IPS DF 4.7 (cell line): ENCODE measurements at regions not wholly inside any gene's neighbourhood (a gene's known extent, or its start where the extent isn't known, plus 50 kb on each side); places are given as distances from the start of the nearest gene placed in this dataset.

ENCODE experiments used
- DNase-seq: peaks from one replicate; pipeline ENCODE4 v3.0.0-alpha.2; 2013; ENCODE audit warnings: low spot score; ENCODE audit errors: extremely low read depth

DNA sequence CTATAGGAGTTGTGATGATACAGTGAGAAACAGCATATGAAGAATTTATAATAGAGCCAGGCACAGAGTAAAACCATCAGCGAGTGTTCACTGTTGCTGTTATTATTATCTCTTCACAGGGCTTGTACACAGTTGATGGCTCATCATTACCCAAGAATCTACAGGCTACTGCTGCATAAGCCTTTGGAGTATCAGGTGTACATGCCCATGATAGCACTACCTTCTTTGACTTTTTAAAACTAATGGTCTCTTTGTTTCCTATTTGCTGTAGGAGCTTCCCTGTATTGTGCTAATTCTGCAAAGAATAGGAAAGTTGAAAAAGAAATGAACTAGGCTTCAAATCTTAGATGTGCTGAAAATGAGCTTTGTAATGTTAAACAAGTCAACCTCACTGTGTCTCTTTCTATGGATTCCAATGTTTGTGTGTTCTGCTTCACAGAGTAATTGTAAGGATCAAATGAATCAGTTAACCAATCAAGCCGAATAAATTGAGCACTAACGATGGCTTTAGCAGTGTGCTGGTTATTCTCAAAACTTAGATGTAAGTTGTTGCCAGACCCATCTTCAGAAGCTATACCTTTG, 138.8 kb downstream of the TUSC7 start:
- DNase-seq, result no peak

DNA sequence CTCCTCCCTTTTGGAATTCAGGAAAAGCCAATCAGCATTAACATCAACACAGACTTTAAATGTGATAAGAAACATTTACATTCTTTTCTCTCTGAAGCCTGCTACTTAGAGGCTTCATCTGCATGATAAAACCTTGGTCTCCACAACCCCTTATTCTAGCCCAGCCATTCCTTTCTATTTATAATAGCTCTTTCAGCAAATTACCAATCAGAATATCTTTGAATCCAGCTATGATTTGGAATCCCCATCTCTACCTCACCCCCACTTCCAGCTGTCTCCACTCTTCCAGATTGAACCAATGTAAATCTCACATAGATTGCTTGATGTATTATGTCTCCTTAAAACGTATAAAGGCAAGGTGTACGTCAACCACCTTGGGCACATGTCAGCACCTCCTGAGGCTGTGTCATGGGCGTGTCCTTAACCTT, 139.7 kb downstream of the TUSC7 start:
- DNase-seq, result peak; percentile 56

DNA sequence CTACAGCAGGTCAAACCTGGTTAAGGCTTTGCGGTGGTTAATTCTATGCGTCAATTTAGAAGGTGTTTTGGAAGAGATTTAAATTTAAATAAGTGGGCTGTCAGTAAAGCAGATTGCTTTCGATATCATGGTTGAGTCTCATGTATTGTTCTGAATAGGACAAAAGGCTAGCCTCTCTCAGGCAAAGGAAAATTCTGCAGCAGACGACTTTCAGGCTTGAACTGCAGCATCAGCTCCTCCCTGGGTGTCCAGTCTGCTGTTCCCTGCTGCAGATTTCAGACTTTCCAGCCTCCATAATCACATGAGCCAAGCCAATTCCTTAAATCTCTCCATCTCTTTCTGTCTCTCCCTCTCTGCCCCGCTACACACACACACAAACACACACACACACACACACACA, 143.2 kb downstream of the TUSC7 start:
- no peak for DNase-seq

DNA sequence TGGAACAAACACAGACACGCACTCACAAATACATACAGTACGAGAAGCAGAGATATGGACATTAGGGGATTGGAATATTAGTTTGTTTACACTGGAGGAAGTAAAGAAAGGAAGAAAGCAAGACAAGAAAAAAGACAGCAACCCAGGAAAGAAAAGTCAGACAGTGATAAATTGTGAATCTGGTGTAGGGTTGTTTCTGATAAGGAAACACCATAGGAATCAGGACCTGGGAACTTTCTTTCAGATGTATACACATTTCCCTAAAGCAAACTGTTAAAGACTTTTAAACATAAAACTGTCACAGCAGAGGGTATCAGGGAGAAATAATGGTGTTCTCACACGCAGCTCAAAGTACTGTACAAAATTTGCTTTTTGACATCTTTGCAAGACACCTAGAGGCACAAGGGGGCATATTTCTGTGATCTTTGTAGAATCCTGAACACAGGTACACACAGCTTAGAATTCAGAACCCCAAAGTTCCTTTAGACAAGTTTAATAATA, 153.7 kb downstream of the TUSC7 start:
- no peak for DNase-seq

DNA sequence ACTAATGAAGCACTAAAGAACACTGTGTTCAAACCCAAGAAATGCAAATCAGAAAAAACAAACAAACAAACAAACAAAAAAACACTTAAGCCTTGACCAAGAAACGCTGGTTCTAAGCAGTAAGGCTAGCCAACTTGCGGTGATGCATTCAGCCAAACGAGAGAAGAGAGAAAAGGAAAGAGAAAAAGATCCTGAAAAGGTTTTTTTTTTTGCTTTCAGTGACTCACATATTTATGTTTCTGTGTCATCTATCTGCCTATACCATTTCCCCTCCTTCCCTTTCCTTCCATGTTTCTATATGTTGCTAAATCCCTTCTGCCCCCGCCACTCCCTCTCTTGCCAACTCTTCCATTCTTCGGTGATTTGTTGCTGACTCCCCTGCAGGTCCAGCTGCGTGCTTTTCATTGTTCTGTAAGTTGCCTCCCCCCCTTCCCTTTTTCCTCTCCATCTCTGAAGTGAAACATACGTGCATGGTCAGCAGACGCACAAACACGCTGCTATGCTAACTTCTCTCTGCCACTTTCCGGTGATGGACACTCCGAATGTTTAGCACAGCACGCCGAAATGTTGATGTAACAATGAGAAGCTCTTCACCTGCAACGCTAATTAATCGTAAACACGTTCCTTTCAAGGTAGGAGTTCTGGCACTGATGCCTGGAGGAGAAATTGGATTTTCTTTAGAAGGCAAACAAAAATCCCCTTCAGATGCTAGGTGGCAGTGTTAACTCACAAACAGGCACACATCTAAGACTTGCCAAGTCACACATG, 154.4 kb downstream of the TUSC7 start:
- DNase-seq, result peak; percentile 41

DNA sequence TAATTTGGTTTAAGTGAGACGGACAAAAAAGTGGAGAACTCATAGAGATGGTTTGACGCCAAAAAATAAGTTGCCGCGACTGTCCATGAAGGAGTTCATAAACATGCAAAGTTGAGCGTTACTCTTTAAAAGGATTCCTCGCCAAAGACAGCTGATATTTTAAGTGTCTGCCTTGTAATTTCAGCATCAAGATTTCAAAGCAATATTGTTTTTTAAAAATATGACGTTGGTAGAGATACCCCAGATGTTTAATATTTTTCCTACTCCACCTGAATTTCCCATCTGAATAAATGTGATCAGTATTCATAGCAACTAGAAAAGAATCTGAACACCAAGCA, 155.0 kb downstream of the TUSC7 start:
- no peak for DNase-seq

DNA sequence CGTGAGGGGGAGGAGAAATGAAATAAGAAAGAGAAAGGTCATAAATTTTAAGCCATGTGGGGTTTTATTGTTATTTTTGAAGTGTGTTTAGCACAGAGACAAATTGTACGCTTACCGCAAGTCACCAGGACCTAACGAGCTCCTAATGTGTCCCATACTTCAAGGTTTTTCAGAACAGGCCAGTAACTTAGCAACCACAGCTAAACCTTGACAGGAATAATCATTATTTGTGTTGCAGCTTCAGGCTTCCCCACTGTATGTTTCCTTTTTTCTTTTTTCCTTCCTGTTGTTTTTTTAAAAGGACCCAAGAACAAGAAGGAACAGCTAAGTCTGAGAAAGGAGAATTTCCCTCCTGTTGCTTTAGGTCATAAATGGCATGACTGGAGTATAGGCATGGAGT, 160.8 kb downstream of the TUSC7 start:
- no peak for DNase-seq

DNA sequence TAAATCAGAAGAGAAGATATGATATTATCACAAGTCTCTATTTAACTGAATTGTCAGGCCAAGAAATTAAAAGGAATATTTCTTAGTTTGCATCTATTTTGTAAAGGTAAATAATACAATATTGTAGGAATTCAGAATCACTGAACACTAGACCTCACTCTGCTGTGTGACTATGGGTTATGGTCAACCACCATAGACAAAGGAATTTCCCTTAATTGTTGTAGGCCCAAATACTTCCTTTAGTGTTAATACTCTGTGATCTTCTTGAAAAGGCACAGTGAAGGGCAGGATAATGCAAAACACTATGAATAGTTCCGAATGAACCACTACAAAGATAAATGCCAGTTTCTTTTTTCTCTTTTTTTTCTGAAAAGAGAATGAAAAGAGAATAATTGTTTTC, 162.3 kb downstream of the TUSC7 start:
- no peak for DNase-seq

DNA sequence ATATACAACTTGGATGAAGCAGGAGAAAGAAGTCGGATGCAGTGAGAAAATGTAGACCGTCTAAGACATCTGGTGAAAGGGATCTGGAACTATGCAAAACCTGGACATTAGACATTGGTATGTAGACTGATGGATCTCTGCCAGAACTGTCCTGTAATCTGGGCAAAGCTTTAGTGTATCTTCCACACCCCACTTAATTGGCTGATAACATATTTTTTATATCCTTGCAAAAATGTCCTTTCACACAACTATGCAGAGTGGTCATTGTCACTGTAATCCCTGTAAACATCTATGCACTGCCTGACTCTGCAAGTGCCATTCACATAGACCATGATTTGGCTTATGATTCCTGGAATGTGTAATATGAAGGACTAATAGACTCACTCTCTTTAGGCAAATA, 163.1 kb downstream of the TUSC7 start:
- no peak for DNase-seq

DNA sequence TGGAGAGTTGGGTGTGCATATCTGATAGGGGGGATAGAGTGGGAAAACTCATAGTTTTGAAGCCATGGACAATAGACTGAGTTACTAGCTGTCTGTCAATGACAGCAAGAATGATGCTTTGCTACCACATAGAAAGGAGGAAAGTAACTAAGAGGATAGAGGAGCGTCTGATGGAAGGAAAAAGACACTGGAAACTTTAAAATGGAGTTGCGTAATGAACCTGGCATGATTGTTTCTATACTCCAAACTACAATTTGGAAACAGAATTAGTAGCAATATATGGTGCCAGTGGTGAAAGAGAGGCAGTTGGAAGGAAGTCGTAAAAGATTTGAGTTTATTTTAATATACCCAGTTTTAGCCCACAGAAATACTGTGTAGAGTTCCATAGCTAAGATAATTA, 163.6 kb downstream of the TUSC7 start:
- DNase-seq, result no peak

DNA sequence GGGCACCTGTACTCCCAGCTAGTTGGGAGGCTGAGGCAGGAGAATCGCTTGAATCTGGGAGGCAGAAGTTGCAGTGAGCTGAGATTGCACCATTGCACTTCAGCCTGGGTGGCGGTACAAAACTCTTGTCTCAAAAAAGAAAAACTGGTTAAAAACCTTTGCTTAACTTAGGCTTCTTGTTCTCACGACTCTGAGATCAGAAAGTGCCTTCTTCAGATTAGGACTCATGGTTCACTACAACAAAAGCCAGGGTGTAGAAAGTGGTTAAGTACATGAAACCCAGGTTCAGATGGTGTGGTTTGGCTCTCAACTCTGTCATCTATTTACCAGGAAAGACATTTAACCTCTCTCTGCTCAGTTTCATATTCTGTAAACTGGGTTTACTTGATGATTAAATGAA, 168.4 kb downstream of the TUSC7 start:
- no peak for DNase-seq

DNA sequence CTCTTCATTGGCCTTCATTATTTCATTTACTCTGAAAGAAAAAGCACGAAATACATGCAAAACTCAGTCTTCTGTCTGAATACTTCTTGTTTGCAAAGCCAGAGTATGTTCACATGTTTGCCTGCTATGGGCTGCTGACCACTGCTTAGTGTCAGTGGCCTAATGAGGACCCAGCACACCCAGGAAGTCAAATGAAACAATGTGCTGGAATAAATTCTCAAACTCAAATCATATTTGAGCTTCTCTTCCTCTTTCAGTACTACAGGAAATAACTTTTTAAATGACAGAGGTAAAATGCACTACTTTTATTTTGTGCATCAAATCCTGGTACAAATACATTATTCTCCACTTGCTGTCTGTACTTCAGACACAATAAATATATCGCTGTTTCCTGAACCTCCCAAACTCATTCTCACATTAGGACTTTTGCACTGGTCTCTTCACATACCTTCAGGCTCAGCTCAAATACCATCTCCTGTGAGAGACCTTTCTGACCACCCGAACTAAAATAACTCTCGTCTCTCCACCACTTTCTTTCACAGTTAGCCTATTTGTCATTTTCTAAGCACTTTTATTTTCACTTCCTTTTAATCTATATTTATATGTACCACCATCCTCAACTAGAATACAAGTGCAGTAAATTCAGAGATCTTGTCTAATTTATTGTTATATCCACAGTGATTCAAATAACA, 176.8 kb downstream of the TUSC7 start:
- no peak for DNase-seq

DNA sequence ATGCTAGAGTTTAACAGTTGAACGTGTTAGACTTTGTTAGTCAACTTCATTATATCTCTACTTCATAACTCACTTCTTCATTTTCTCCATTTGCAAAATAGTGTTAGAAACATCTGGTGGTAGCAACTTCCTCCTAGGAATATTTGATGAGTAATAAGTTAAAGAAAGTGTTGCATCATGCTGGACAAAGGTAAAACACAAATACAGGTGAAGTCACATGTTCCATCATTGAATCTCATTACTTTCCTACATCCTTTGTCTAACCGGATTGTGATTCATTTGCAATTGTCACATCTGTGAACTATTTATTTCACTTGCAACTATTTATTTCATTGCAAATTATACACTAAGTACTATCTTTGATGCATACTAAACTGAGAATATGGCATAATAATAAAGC, 186.5 kb downstream of the TUSC7 start:
- no peak for DNase-seq

DNA sequence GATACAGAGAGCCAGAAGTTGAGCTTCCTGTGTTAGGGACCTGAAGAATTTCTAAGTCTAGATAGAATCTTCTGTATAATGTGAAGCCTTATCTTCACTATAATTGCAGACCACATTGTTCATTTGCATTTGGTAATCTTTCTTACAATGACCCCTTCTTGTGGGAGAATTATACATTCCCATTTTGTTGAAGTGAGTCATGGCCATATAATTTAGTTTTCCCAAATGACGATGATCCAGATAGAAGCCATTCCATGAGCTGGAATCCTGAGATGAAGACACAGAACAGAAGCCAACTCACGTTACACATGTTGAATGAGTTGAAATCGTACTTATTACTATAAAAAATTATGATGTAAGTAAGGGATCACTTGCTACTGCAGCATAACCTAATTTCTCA, 187.8 kb downstream of the TUSC7 start:
- no peak for DNase-seq

DNA sequence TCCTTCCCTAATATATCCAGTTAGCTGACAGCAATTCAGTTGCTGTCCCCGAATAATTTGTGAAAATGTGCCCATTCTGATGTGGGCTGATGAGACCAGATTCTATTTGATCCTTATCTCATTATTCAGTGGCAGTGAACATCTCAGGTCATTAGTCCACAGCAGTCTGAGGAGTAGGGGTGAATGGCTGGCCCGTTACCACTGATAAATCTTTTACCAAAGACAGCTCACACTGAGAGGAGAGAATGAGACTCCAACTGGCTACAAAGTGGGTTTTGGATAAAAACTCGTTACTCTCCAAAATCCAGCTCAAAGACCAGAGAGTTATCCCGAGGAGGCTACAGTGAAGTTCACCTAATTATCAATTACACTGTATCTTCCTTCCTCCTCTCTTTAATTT, 189.7 kb downstream of the TUSC7 start:
- no peak for DNase-seq

DNA sequence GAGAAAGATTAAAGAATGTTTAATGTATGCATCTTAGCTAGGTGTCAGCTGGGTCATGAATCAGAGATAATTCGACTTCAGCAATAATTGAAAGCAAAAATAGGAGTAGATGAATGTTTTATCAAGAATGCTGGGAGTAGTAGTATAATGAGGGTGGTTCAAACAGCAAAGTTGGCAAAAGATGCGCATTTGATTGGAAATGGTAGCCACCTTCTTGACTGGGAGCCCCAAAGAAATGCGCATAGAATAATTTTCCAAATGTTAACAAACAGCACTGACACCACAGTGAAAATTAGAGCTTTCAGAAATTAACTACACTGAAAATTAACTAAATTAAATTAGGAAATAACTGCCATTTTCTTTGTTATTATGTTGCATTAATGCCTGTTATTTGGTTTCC, 195.8 kb downstream of the TUSC7 start:
- no peak for DNase-seq

DNA sequence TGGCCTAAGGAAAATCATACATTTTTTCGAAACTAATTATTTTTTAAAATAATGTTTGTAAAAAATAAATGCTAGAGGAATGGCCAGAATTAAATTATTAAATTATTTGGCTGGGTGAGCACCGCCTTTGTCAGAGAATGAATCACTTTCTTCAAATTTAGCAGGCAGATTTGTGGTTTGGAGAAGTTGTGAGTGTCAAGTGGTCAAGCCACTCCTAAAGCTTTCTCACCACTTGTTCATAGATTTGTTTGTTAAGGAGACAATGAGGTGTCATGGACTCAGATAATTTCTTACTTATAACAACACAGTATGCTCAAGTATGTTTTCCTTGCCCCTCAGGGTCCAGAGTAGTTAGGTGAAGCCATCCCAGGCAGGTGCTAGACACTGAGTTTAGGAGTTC, 196.2 kb downstream of the TUSC7 start:
- no peak for DNase-seq

DNA sequence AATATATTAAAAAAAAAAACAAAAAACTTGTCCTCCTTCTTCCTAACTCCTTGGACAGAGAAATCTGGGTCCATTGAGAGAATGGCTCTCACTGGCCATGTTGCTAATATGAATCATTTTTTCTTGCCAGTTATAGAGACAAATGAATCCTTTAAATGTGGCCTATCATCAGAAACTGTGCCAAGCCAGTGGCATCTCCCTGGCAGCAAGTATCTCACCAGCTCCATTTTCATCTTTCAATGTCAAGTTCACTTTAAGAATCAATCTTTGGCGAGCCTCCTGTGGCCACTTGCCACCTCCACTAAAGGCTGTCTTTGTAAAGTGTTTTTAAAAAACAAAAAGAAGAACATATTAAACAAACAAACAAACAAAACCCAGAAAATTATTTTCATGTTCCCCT, 202.5 kb downstream of the TUSC7 start:
- DNase-seq, result no peak

DNA sequence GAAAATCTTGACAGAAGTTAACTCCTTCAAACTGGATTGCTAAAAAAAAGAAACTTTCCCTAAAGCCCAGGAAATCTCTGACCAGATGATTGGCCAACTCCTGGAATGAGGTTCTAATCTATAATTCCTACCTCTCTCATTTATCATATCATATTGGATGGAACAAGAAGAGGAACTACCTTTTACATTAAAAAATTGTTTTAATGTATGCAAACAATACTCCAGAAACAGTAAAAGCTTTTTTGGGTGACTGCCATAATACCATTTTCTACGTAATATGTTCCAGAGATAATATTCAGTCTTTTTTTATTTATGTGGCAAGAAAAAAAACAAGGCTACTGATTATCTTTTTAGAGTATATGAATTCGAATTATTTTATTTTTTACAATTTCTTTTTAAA, 204.4 kb downstream of the TUSC7 start:
- no peak for DNase-seq

DNA sequence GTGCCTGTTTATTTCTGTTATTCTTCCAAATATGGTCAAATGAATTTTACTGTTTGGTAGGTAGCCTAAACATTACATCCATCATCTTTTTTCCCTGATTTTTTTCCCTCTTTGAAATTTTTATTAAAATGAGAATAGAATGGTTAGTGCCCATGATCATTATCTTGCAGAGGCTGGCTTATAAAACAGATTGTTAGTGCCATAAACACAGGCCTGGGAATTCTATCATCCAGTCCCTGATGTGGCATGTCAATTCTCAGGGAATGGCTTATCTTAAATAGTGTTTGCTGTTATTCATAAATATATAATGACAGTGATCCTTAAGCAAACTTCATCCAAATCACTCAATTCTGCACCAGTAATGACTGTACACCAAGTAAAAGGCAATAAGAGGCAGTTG, 207.3 kb downstream of the TUSC7 start:
- DNase-seq, result no peak

DNA sequence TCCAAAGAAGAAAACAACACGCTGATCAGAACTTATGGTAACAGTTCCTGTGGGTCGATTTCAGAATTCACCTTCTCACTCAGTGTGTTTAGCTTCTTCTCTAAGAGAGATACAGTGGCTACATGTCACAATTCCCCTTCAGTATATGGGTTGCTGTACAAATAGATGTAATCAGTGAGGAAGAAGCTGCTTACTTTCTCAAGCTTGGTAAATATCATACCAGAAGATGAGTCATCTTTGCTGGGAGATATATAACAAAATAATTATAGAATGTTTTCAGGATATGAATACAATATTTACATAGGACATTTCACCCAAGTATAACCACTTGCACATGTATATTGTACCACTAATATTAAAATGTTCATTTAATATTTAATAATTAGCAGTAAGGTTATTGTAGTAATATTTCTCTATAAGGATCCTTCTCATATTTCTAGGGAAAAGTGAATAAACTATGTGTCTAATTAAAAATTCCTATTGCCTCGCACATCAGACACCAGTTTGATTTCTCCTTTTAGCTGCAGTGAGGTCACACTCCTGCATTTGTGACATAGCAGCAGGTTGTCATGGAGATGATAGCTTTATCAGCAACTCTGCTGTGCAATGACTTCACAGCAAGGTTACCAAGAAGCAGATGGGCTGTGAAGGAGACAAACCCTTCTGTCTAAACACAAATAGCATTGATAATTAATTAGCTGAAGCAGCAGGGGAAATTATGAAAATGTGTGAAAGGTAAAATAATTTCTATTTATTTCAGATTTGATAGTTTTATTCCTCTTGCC, 211.4 kb downstream of the TUSC7 start:
- no peak for DNase-seq

DNA sequence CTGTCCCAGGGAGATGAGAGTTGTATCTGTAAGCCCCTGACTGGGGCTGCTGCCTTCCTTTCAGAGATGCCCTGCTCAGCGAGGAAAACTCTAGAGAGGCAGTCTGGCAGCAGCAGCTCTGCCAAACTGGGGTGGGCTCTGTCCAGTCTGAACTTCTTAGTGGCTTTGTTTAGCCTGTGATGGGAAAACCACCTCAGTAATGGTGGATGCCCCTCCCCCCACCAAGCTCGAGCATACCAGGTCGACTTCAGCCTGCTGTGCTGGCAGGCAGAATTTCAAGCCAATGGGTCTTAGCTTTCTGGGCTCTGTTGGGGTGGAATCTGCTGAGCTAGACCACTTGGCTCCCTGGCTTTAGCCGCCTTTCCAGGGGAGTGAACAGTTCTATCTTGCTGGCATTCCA, 218.3 kb downstream of the TUSC7 start:
- DNase-seq, result no peak
